Endodermal cell (in vitro differentiated cells): ENCODE measurements at regions not wholly inside any gene's neighbourhood (a gene's known extent, or its start where the extent isn't known, plus 50 kb on each side); places are given as distances from the start of the nearest gene placed in this dataset.
"Not testable (repeated sequence)": the region's sequence is repeated elsewhere in the genome, so short reads cannot be mapped to it uniquely, and the experiment has no call there.

Experiments
- DNase-seq: peaks from one replicate; pipeline ENCODE4 v3.0.0-alpha.2; 2017
- H3K27ac ChIP-seq: 2 replicates; pipeline ENCODE4 v1.5.1; 2013; ENCODE audit warnings: mild to moderate bottlenecking, low read depth, low read length, moderate library complexity
- H3K27me3 ChIP-seq: 2 replicates; pipeline ENCODE4 v1.6.1; 2013; ENCODE audit warnings: mild to moderate bottlenecking, low read length, moderate library complexity; ENCODE audit not compliant: insufficient read depth, control insufficient read depth, poor library complexity, severe bottlenecking
- H3K36me3 ChIP-seq: 2 replicates; pipeline ENCODE4 v1.7.0; 2013; ENCODE audit warnings: mild to moderate bottlenecking, low read length, moderate library complexity; ENCODE audit not compliant: control insufficient read depth, insufficient read depth
- H3K4me1 ChIP-seq: one replicate; pipeline ENCODE4 v1.7.0; 2013; ENCODE audit warnings: low read length; ENCODE audit not compliant: control insufficient read depth, insufficient read depth
- H3K4me3 ChIP-seq: 2 replicates; pipeline ENCODE4 v1.5.1; 2013; ENCODE audit warnings: mild to moderate bottlenecking, low read length, moderate library complexity
- H3K9ac ChIP-seq: 2 replicates; pipeline ENCODE4 v1.6.1; 2013; ENCODE audit warnings: mild to moderate bottlenecking, low read length, moderate library complexity; ENCODE audit not compliant: poor library complexity, severe bottlenecking; ENCODE audit errors: extremely low read depth
- H3K9me3 ChIP-seq: 2 replicates; pipeline ENCODE4 v1.6.1; 2013; ENCODE audit warnings: mild to moderate bottlenecking, low read length, moderate library complexity; ENCODE audit not compliant: control insufficient read depth
- H3K27ac Mint-ChIP-seq: 2 replicates; pipeline ENCODE4 v1.8.0; 2020; ENCODE audit warnings: mixed read lengths
- H3K27me3 Mint-ChIP-seq: 2 replicates; pipeline ENCODE4 v1.8.0; 2021; ENCODE audit warnings: mild to moderate bottlenecking, mixed read lengths; ENCODE audit not compliant: insufficient read depth
- H3K36me3 Mint-ChIP-seq: 2 replicates; pipeline ENCODE4 v1.8.0; 2020; ENCODE audit warnings: low read depth, mixed read lengths
- H3K4me1 Mint-ChIP-seq: 2 replicates; pipeline ENCODE4 v1.8.0; 2020; ENCODE audit warnings: mixed read lengths
- H3K4me3 Mint-ChIP-seq: 2 replicates; pipeline ENCODE4 v1.8.0; 2020; ENCODE audit warnings: mild to moderate bottlenecking, moderate library complexity, mixed read lengths
- H3K9me3 Mint-ChIP-seq: 2 replicates; pipeline ENCODE4 v1.8.0; 2020; ENCODE audit warnings: mild to moderate bottlenecking, mixed read lengths
- WGBS, 2 experiments: methylation state at CpG; one replicate each; pipeline versions ENCODE4 v1.1.5 to v1.1.7; 2013; ENCODE audit warnings: missing lambda C conversion rate in 2 of 2, mixed read lengths in 1 of 2; ENCODE audit not compliant: insufficient coverage in 1 of 2, insufficient read length in 1 of 2; 5-methylcytosine and 5-hydroxymethylcytosine counted together
- TF ChIP-seq, protein P1 (sequence below): fragments of 200-600 bp; sonication (generic); conservative IDR thresholded peaks from 2 replicates; pipeline ENCODE4 v1.5.0; 2021; ENCODE audit warnings: antibody characterized with exemption, mild to moderate bottlenecking

DNA sequence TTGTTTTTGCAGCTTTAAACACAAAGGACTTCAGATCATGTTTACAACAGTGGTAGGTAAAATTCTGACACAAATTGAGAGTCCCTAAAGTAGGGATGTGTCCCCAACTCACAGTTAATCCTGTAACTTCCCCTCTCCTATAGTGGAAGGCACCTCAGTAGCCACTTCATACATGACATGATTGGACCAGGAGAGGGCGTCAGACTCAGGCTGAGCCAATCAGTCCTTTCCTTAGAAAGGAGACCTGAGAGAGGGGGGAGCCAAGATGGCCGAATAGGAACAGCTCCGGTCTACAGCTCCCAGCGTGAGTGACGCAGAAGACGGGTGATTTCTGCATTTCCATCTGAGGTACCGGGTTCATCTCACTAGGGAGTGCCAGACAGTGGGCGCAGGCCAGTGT lies 238.4 kb downstream of the LRRC70 start:
- not testable (repeated sequence) for H3K4me1 ChIP-seq, H3K4me3 ChIP-seq, H3K9ac ChIP-seq, H3K4me3 Mint-ChIP-seq, H3K27me3 ChIP-seq, H3K36me3 ChIP-seq, H3K9me3 ChIP-seq, H3K4me1 Mint-ChIP-seq, H3K27me3 Mint-ChIP-seq, H3K36me3 Mint-ChIP-seq, H3K27ac Mint-ChIP-seq, H3K27ac ChIP-seq
- TF ChIP-seq, protein P1, sequence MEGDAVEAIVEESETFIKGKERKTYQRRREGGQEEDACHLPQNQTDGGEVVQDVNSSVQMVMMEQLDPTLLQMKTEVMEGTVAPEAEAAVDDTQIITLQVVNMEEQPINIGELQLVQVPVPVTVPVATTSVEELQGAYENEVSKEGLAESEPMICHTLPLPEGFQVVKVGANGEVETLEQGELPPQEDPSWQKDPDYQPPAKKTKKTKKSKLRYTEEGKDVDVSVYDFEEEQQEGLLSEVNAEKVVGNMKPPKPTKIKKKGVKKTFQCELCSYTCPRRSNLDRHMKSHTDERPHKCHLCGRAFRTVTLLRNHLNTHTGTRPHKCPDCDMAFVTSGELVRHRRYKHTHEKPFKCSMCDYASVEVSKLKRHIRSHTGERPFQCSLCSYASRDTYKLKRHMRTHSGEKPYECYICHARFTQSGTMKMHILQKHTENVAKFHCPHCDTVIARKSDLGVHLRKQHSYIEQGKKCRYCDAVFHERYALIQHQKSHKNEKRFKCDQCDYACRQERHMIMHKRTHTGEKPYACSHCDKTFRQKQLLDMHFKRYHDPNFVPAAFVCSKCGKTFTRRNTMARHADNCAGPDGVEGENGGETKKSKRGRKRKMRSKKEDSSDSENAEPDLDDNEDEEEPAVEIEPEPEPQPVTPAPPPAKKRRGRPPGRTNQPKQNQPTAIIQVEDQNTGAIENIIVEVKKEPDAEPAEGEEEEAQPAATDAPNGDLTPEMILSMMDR, result peak; percentile 18
- 76% methylated on average over 2 of the region's 8 CpGs; no CpG with 5 or more reads in 1 of the 2 experiments for WGBS, 2 experiments
- peak; percentile 60 for DNase-seq
- H3K9me3 Mint-ChIP-seq, result peaks cover 13% of the 10 kb centered on the region

DNA sequence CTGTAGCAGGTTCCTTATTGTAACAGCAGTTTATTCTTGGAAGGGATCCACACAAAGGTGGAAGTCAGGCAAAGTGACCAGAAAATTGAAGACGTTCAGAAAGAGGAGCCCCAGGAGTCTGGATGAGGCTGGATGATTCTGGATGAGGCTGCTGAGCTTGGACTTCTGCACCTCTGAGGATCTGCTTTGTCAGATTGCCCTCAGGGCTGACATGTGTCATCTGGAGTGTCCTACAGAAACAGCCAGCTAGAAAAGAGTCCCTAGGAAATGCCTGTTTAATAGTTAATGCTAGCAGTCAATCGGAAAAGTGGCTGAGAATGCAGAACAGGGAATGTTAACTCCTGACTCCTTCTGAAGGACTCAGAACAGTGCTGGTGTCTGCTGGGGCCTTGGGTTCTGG lies 236.4 kb downstream of the LRRC70 start:
- Mint-ChIP-seq H3K4me1 (no peaks in the 10 kb centered on the region), H3K4me3 (no peak overlapping the region), H3K36me3 (no peaks in the 10 kb centered on the region), H3K27ac (no peak overlapping the region), H3K27me3 (no peaks in the 10 kb centered on the region), H3K9me3 (peaks cover 13% of the 10 kb centered on the region)
- H3K27ac ChIP-seq, result no peak overlapping the region
- H3K27me3 ChIP-seq, result no peaks in the 10 kb centered on the region
- no peaks in the 10 kb centered on the region for H3K9me3 ChIP-seq
- H3K36me3 ChIP-seq, result no peaks in the 10 kb centered on the region
- H3K9ac ChIP-seq, result no peak overlapping the region
- no peaks in the 10 kb centered on the region for H3K4me1 ChIP-seq
- no peak for DNase-seq
- TF ChIP-seq, protein P1, result no peak
- H3K4me3 ChIP-seq, result no peak overlapping the region
- 73 to 83% methylated on average over 2 of the region's 2 CpGs for WGBS, 2 experiments

DNA sequence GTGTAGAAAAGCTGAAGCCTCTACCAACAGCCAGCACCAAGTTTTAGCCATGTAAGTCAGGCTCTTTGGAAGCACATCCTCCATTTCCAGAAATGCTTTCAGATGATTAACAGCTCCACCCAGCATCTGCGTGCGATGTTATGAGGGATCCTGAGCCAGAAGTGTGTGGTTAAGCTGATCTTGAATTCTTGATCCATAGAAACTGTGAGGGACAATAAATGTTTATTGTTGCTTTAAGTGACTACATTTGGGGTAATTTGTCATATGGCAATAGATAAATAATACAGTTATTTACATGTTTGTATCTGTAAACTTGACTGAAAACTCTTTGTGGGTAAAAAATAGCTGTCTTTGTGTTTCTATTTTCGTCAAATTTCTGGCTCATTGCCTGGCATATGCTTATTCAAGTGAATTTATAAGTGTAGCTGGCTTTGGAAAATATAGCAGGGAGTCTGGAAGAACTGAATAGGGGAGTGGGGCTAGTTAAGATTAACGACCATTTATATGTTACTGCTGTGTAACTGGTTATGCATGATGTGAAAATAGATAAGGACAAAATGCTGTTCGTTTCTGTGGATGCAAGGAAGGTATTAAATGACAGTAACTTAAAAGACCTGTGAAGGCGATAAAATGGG lies 234.1 kb downstream of the LRRC70 start:
- Histone ChIP-seq H3K36me3 (no peaks in the 10 kb centered on the region), H3K27me3 (no peaks in the 10 kb centered on the region), H3K9me3 (no peaks in the 10 kb centered on the region), H3K4me3 (no peak overlapping the region), H3K9ac (no peak overlapping the region), H3K4me1 (no peaks in the 10 kb centered on the region), H3K27ac (no peak overlapping the region)
- TF ChIP-seq, protein P1, result no peak
- DNase-seq, result no peak
- 72 to 86% methylated on average over 6 of the region's 6 CpGs for WGBS, 2 experiments
- Mint-ChIP-seq H3K4me3 (no peak overlapping the region), H3K36me3 (no peaks in the 10 kb centered on the region), H3K27me3 (no peaks in the 10 kb centered on the region), H3K27ac (no peak overlapping the region), H3K9me3 (peaks cover 16% of the 10 kb centered on the region), H3K4me1 (no peaks in the 10 kb centered on the region)

DNA sequence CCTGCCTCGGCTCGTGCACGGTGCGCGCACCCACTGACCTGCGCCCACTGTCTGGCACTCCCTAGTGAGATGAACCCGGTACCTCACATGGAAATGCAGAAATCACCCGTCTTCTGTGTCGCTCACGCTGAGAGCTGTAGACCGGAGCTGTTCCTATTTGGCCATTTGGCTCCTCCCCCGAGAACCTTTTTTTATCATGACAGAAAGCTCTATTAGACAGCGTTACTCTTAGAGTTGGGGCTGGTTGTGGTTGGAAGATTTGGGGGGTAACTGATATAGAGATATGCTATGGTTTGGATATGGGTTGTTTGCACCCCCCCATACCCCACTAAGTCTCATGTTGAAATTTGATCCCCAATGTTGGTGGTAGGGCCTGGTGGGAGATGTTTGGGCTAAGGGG lies 226.2 kb downstream of the LRRC70 start:
- not testable (repeated sequence) for H3K27ac Mint-ChIP-seq, H3K36me3 ChIP-seq, H3K36me3 Mint-ChIP-seq, H3K4me3 ChIP-seq, H3K4me1 Mint-ChIP-seq, H3K4me1 ChIP-seq, H3K27me3 Mint-ChIP-seq, DNase-seq, H3K27ac ChIP-seq, H3K9me3 ChIP-seq, H3K27me3 ChIP-seq, H3K9ac ChIP-seq
- 81% methylated on average over 7 of the region's 13 CpGs; no CpG with 5 or more reads in 1 of the 2 experiments for WGBS, 2 experiments
- Mint-ChIP-seq H3K4me3 (peak overlapping the region; percentile 43), H3K9me3 (peaks cover 12% of the 10 kb centered on the region)
